ENCODE measurements at regions not wholly inside any gene's neighbourhood (a gene's known extent, or its start where the extent isn't known, plus 50 kb on each side); places are given as distances from the start of the nearest gene placed in this dataset.
"Not testable (repeated sequence)": the region's sequence is repeated elsewhere in the genome, so short reads cannot be mapped to it uniquely, and the experiment has no call there.

- H3K27ac ChIP-seq = no peak overlapping the region
- in situ Hi-C loops (cut with MboI; ENCODE audit: low pct_unique_long_range_greater_than_20kb in 2 of 9, low sequenced_read_pairs in 9 of 9, unreplicated experiment in 9 of 9) = no loop called here
- peak in 3 of 8 experiments; percentile 27 to 75 (median 39) for ATAC-seq (replicated peaks in 6 of 8)
- WGBS, 10 experiments = 31 to 100% (median 56%) methylated on average over 1 to 2 of the region's 2 CpGs
- H3K4me1 ChIP-seq (replicated peaks in 1 of 2) = peaks cover 0 to 10% of the 10 kb centered on the region in 2 donors
- H3K4me3 ChIP-seq = no peak overlapping the region
Observed at GRCh38 chr4:149902242-149902641, 86.6 kb upstream of the IQCM start.

DNA sequence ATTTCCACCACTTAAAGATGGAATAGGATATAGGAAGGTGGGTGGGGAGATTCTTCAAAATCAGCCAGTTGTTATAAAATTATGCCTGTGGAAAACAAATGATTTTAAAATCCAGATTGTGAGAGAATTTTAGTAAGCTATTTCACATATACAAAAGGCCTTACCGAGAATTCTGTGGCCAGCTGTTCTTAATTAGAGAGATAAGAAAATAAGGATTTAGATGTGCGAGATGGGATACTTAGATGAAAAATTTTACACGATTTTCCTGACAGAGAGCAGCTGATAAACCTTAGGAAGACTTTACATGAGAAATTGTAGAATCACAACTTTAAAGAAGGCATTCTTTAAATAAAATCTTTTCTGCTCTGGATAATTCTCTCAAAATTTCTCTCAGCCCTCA, 94.5 kb upstream of the IQCM start:
- WGBS, 10 experiments = 25 to 89% (median 81%) methylated on average over 2 to 3 of the region's 3 CpGs; no CpG with 5 or more reads in 1 of the 10 experiments
- peaks cover 0 to 5% of the 10 kb centered on the region in 2 donors for H3K4me1 ChIP-seq (replicated peaks in 1 of 2)
- in situ Hi-C loops (cut with MboI; ENCODE audit: low pct_unique_long_range_greater_than_20kb in 2 of 9, low sequenced_read_pairs in 9 of 9, unreplicated experiment in 9 of 9) = no loop called here
- no peak overlapping the region for H3K4me3 ChIP-seq
- no peak overlapping the region for H3K27ac ChIP-seq
- no peak for ATAC-seq (replicated peaks in 6 of 8)

DNA sequence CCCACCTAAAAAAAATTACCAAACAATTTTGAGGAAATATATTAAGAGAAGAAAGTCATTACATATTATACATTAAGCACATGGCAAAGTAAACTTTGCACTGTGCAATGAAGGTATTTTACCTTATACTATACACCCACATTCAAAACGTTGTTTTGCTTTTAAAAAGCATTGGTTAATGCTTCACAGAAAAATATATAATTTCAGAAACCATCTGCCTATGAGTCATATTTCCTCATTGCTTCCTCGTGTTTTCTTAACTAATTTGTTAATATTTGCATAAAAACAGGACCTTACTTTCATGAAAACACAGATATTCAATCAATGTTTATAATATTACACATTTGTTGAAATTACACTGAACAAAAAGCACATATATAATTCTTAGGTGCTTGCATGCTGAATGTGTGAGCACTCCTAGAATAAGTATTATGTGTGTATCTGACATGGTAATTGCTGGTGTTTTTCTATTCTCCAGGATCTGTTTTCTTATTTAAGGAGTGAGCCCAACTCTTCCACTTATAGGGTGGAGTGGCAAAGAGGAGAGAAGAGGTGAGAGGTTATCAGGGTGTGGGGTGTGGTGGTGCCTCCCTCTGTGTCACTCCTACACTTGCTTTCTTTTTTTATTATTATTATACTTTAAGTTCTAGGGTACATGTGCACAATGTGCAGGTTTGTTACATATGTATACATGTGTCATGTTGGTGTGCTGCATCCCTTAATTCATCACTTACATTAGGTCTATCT, 95.1 kb upstream of the IQCM start:
- in situ Hi-C loops (cut with MboI; ENCODE audit: low pct_unique_long_range_greater_than_20kb in 2 of 9, low sequenced_read_pairs in 9 of 9, unreplicated experiment in 9 of 9) = no loop called here
- H3K27ac ChIP-seq = no peak overlapping the region
- WGBS, 10 experiments = 0 to 88% (median 66%) methylated on average over 1 to 2 of the region's 2 CpGs; no CpG with 5 or more reads in 1 of the 10 experiments
- peak in 3 of 8 experiments; percentile 40 to 78 (median 52) for ATAC-seq (replicated peaks in 6 of 8)
- peaks cover 0 to 5% of the 10 kb centered on the region in 2 donors for H3K4me1 ChIP-seq (replicated peaks in 1 of 2)
- no peak overlapping the region for H3K4me3 ChIP-seq

- 88 to 100% methylated on average over 1 of the region's 5 CpGs; no CpG with 5 or more reads in 8 of the 10 experiments for WGBS, 10 experiments
- in situ Hi-C loops (cut with MboI; ENCODE audit: low pct_unique_long_range_greater_than_20kb in 2 of 9, low sequenced_read_pairs in 9 of 9, unreplicated experiment in 9 of 9) = no loop called here
- ATAC-seq (replicated peaks in 6 of 8) = peak in 3 of 8 experiments; percentile 38 to 69 (median 67)
- peaks cover 0 to 5% of the 10 kb centered on the region in 2 donors for H3K4me1 ChIP-seq (replicated peaks in 1 of 2)
- no peak overlapping the region for H3K27ac ChIP-seq
- H3K4me3 ChIP-seq = no peak overlapping the region
Observed at GRCh38 chr4:149911354-149911753, 95.7 kb upstream of the IQCM start.

GRCh38 chr4:149912000-149912399, 96.4 kb upstream of the IQCM start:
- no peak overlapping the region for H3K4me3 ChIP-seq
- no peak overlapping the region for H3K27ac ChIP-seq
- in situ Hi-C loops (cut with MboI; ENCODE audit: low pct_unique_long_range_greater_than_20kb in 2 of 9, low sequenced_read_pairs in 9 of 9, unreplicated experiment in 9 of 9) = no loop called here
- 9 to 86% (median 68%) methylated on average over 1 to 3 of the region's 3 CpGs; no CpG with 5 or more reads in 2 of the 10 experiments for WGBS, 10 experiments
- H3K4me1 ChIP-seq (replicated peaks in 1 of 2) = peaks cover 0 to 5% of the 10 kb centered on the region in 2 donors
- ATAC-seq (replicated peaks in 6 of 8) = no peak

GRCh38 chr4:149914119-149915115, 98.8 kb upstream of the IQCM start:
- Histone ChIP-seq H3K4me1 (replicated peaks in 1 of 2) (peaks cover 0 to 2% of the 10 kb centered on the region in 2 donors), H3K4me3 (no peak overlapping the region), H3K27ac (no peak overlapping the region)
- in situ Hi-C loops (cut with MboI; ENCODE audit: low pct_unique_long_range_greater_than_20kb in 2 of 9, low sequenced_read_pairs in 9 of 9, unreplicated experiment in 9 of 9) = no loop called here
- 29 to 93% (median 65%) methylated on average over 2 to 7 of the region's 7 CpGs for WGBS, 10 experiments
- ATAC-seq (replicated peaks in 6 of 8) = peak in 7 of 8 experiments; percentile 14 to 91 (median 67)

GRCh38 chr4:149915735-149916134, 100.1 kb upstream of the IQCM start:
- ATAC-seq (replicated peaks in 6 of 8); in situ Hi-C loops (cut with MboI; ENCODE audit: low pct_unique_long_range_greater_than_20kb in 2 of 9, low sequenced_read_pairs in 9 of 9, unreplicated experiment in 9 of 9); H3K27ac ChIP-seq; H3K4me1 ChIP-seq (replicated peaks in 1 of 2): not testable (repeated sequence)
- peak overlapping the region in 1 of 5 donors; percentile 15 for H3K4me3 ChIP-seq
- 40 to 80% (median 56%) methylated on average over 2 to 4 of the region's 15 CpGs; no CpG with 5 or more reads in 6 of the 10 experiments for WGBS, 10 experiments

GRCh38 chr4:149923736-149924135, 108.1 kb upstream of the IQCM start:
- no peak overlapping the region for H3K4me3 ChIP-seq
- no peak for ATAC-seq (replicated peaks in 6 of 8)
- WGBS, 10 experiments = 80 to 96% (median 89%) methylated on average over 1 to 6 of the region's 6 CpGs; no CpG with 5 or more reads in 4 of the 10 experiments
- in situ Hi-C loops (cut with MboI; ENCODE audit: low pct_unique_long_range_greater_than_20kb in 2 of 9, low sequenced_read_pairs in 9 of 9, unreplicated experiment in 9 of 9) = no loop called here
- no peak overlapping the region for H3K27ac ChIP-seq
- H3K4me1 ChIP-seq (replicated peaks in 1 of 2) = no peaks in the 10 kb centered on the region

GRCh38 chr4:149927514-149927913, 111.9 kb upstream of the IQCM start:
- 20 to 94% (median 71%) methylated on average over 2 to 3 of the region's 3 CpGs; no CpG with 5 or more reads in 1 of the 10 experiments for WGBS, 10 experiments
- no peak for ATAC-seq (replicated peaks in 6 of 8)
- Histone ChIP-seq H3K4me3 (no peak overlapping the region), H3K27ac (no peak overlapping the region), H3K4me1 (replicated peaks in 1 of 2) (no peaks in the 10 kb centered on the region)
- in situ Hi-C loops (cut with MboI; ENCODE audit: low pct_unique_long_range_greater_than_20kb in 2 of 9, low sequenced_read_pairs in 9 of 9, unreplicated experiment in 9 of 9) = no loop called here

GRCh38 chr4:149928507-149928906, 112.9 kb upstream of the IQCM start:
- 60 to 100% (median 100%) methylated on average over 1 of the region's 1 CpG; no CpG with 5 or more reads in 1 of the 10 experiments for WGBS, 10 experiments
- in situ Hi-C loops (cut with MboI; ENCODE audit: low pct_unique_long_range_greater_than_20kb in 2 of 9, low sequenced_read_pairs in 9 of 9, unreplicated experiment in 9 of 9) = no loop called here
- Histone ChIP-seq H3K4me3 (no peak overlapping the region), H3K27ac (no peak overlapping the region), H3K4me1 (replicated peaks in 1 of 2) (no peaks in the 10 kb centered on the region)
- ATAC-seq (replicated peaks in 6 of 8) = no peak

GRCh38 chr4:149931431-149931830, 115.8 kb upstream of the IQCM start:
- WGBS, 10 experiments = 49 to 92% (median 53%) methylated on average over 1 to 2 of the region's 2 CpGs; no CpG with 5 or more reads in 2 of the 10 experiments
- Histone ChIP-seq H3K4me1 (replicated peaks in 1 of 2) (no peaks in the 10 kb centered on the region), H3K27ac (no peak overlapping the region), H3K4me3 (no peak overlapping the region)
- in situ Hi-C loops (cut with MboI; ENCODE audit: low pct_unique_long_range_greater_than_20kb in 2 of 9, low sequenced_read_pairs in 9 of 9, unreplicated experiment in 9 of 9) = no loop called here
- no peak for ATAC-seq (replicated peaks in 6 of 8)

- ATAC-seq (replicated peaks in 6 of 8) = no peak
- Histone ChIP-seq H3K4me3 (no peak overlapping the region), H3K4me1 (replicated peaks in 1 of 2) (no peaks in the 10 kb centered on the region), H3K27ac (no peak overlapping the region)
- WGBS, 10 experiments = 29 to 100% (median 84%) methylated on average over 1 to 3 of the region's 3 CpGs; no CpG with 5 or more reads in 4 of the 10 experiments
- in situ Hi-C loops (cut with MboI; ENCODE audit: low pct_unique_long_range_greater_than_20kb in 2 of 9, low sequenced_read_pairs in 9 of 9, unreplicated experiment in 9 of 9) = no loop called here
Observed at GRCh38 chr4:149932188-149932587, 116.5 kb upstream of the IQCM start.

DNA sequence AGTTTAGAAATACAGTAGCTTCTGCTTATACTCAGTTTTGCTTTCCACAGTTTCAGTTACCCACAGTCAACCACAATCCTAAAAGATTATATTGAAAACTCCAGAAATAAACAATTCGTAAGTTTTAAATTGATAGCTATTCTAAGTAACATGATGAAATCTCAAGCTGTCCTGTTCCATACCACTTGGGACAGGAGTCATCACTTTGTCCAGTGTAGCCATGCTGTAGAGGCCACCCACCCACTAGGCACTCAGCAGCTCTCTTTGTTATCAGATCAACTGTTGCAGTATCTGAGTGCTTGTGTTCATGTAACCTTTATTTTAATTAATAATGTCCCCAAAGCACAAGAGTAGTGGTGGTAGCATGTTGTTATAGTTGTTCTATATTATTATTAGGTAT, 117.5 kb upstream of the IQCM start:
- in situ Hi-C loops (cut with MboI; ENCODE audit: low pct_unique_long_range_greater_than_20kb in 2 of 9, low sequenced_read_pairs in 9 of 9, unreplicated experiment in 9 of 9) = no loop called here
- 0 to 60% (median 0%) methylated on average over 1 of the region's 1 CpG; no CpG with 5 or more reads in 3 of the 10 experiments for WGBS, 10 experiments
- H3K27ac ChIP-seq = no peak overlapping the region
- H3K4me3 ChIP-seq = no peak overlapping the region
- H3K4me1 ChIP-seq (replicated peaks in 1 of 2) = no peaks in the 10 kb centered on the region
- no peak for ATAC-seq (replicated peaks in 6 of 8)

All from motor neuron (in vitro differentiated cells).